Right lobe of liver (tissue), 6 donors: ENCODE measurements at regions not wholly inside any gene's neighbourhood (a gene's known extent, or its start where the extent isn't known, plus 50 kb on each side); places are given as distances from the start of the nearest gene placed in this dataset.
A peak's percentile ranks its signal among the peaks of the same experiment; 100 is the strongest.

Experiments used
- ATAC-seq, 4 donors: fragments of 200-7000 bp; cut with Tn5 transposase; one replicate each; pipeline ENCODE4 v1.9.1; 2020; ENCODE audit warnings: mild to moderate bottlenecking in 4 of 4, moderate library complexity in 4 of 4
- DNase-seq, 3 donors: peaks; one replicate each; pipeline ENCODE4 v3.0.0-alpha.2; 2020
- H3K27ac ChIP-seq, 3 donors: fragments of 200-600 bp; one replicate each; pipeline ENCODE4 v1.8.0; 2022
- H3K27me3 ChIP-seq, 2 donors: fragments of 200-600 bp; one replicate each; pipeline ENCODE4 v1.8.0; 2022
- H3K36me3 ChIP-seq, 4 donors: fragments of 200-600 bp; sonication (generic) in 1 of 4; one replicate each; pipeline versions ENCODE4 v1.5.1 to v1.8.0; 2017 to 2022; ENCODE audit warnings: control low read depth in 1 of 4
- H3K4me1 ChIP-seq, 4 donors: fragments of 200-600 bp; sonication (generic) in 1 of 4; one replicate each; pipeline versions ENCODE4 v1.5.1 to v1.8.0; 2017 to 2022; ENCODE audit warnings: control low read depth in 1 of 4
- H3K4me3 ChIP-seq, 3 donors: fragments of 200-600 bp; one replicate each; pipeline ENCODE4 v1.8.0; 2022
- H3K9me3 ChIP-seq, 4 donors: fragments of 200-600 bp; sonication (generic) in 1 of 4; one replicate each; pipeline versions ENCODE4 v1.5.1 to v1.8.0; 2017 to 2022; ENCODE audit warnings: control low read depth in 1 of 4
- CTCF ChIP-seq, 4 donors: fragments of 200-600 bp in 3 of 4; fragments of 450-650 bp in 1 of 4; IDR thresholded peaks; one replicate each; pipeline versions ENCODE4 v1.5.1 to v1.8.0; 2016 to 2022; ENCODE audit warnings: antibody characterized with exemption in 4 of 4, mild to moderate bottlenecking in 2 of 4
- POLR2A ChIP-seq: fragments of 450-650 bp; IDR thresholded peaks from one replicate; pipeline ENCODE4 v1.6.1; 2017; ENCODE audit warnings: antibody characterized with exemption, mild to moderate bottlenecking
- WGBS: methylation state at CpG from one replicate; pipeline ENCODE4 v1.1.6; 2018; ENCODE audit warnings: low coverage, low lambda C conversion rate; ENCODE audit not compliant: insufficient coverage; ENCODE audit errors: missing lambda C conversion rate; 5-methylcytosine and 5-hydroxymethylcytosine counted together
- intact Hi-C, 2 donors: fragments of 100-400 bp; cut with DNase I; formaldehyde crosslinking; loops; one replicate each; pipeline versions ENCODE4 v1.11.2 to v1.14.1; 2022
- donor health status: DM: no; HTN: yes; CAD: no.
- donor health status: DM: no; HTN: no; CAD: no.
- donor health status: DM: no; HTN: no; CAD: no.
- donor health status: DM: no; HTN: yes; CAD: no.
- donor health status: DM: no; HTN: yes; CAD: no.

- no peak overlapping the region for H3K4me3 ChIP-seq
- intact Hi-C loops, result no loop called here
- ATAC-seq (no peak), DNase-seq (no peak)
- no peaks in the 10 kb centered on the region for H3K36me3 ChIP-seq
- no peaks in the 10 kb centered on the region for H3K4me1 ChIP-seq
- 50% methylated on average over 3 of the region's 3 CpGs for WGBS
- no peak for TF ChIP-seq POLR2A
- no peak for TF ChIP-seq CTCF (IDR thresholded peaks at IDR 0.05)
- no peaks in the 10 kb centered on the region for H3K9me3 ChIP-seq
- no peak overlapping the region for H3K27ac ChIP-seq
- no peaks in the 10 kb centered on the region for H3K27me3 ChIP-seq
Measured at GRCh38 chr5:159398936-159399335, 68.6 kb upstream of the IL12B start.

DNA sequence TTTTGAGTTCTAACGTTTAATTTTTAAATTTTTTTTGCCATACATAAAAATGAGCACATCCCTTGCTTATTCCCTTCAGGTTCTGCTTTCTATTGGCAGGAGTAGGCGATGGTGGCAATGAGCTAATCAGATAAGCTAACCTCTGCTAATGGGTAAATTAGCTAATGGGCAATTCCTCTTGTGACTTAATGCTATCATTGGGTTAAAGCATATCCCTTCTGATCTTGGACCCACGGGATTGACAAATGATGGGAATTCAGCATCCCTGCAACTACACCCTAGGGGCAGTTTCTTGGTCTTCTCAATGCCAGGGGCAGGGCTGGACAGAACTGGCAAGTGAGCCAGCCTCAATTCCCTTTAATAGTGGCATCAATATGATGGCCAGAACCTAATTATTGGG lies 70.2 kb upstream of the IL12B start:
- ATAC-seq (no peak), DNase-seq (no peak)
- Histone ChIP-seq H3K27me3 (no peaks in the 10 kb centered on the region), H3K27ac (no peak overlapping the region), H3K4me3 (no peak overlapping the region), H3K9me3 (no peaks in the 10 kb centered on the region), H3K36me3 (no peaks in the 10 kb centered on the region), H3K4me1 (no peaks in the 10 kb centered on the region)
- TF ChIP-seq POLR2A (no peak), CTCF (IDR thresholded peaks at IDR 0.05) (no peak)
- intact Hi-C loops, result no loop called here
- WGBS, result 44% methylated on average over 3 of the region's 3 CpGs

GRCh38 chr5:159402311-159402710 lies 72.0 kb upstream of the IL12B start:
- intact Hi-C loops, result no loop called here
- no peak overlapping the region for H3K4me3 ChIP-seq
- no peaks in the 10 kb centered on the region for H3K9me3 ChIP-seq
- peak in 1 of 3 donors; percentile 22 for DNase-seq
- H3K27ac ChIP-seq, result no peak overlapping the region
- WGBS, result no CpG with 5 or more reads among the region's 1 CpG
- no peaks in the 10 kb centered on the region for H3K36me3 ChIP-seq
- TF ChIP-seq CTCF (IDR thresholded peaks at IDR 0.05), result no peak
- TF ChIP-seq POLR2A, result no peak
- no peaks in the 10 kb centered on the region for H3K4me1 ChIP-seq
- no peaks in the 10 kb centered on the region for H3K27me3 ChIP-seq
- ATAC-seq, result peak in 1 of 4 donors; percentile 33

DNA sequence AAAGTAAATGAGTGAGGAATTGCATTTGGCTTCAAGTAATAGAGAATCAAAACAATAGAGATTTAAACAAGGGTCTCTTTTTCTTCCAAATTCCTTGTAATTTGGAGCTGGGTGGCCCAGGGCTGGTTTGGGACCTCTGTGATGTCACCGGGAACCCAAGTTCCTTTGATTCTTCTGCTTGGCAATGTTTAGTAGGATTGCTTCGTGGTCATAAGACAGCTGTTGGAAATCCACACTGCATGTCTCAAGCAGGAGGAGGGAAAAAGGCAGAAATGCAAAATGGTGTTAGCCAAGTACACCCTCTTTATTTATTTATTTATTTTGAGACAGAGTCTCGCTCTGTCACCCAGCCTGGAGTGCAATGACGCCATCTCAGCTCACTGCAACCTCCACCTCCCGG lies 72.6 kb upstream of the IL12B start:
- no peak overlapping the region for H3K27ac ChIP-seq
- ATAC-seq, result no peak
- TF ChIP-seq CTCF (IDR thresholded peaks at IDR 0.05) (no peak), POLR2A (no peak)
- intact Hi-C loops, result no loop called here
- no peaks in the 10 kb centered on the region for H3K36me3 ChIP-seq
- no peaks in the 10 kb centered on the region for H3K27me3 ChIP-seq
- 76% methylated on average over 5 of the region's 5 CpGs for WGBS
- H3K9me3 ChIP-seq, result no peaks in the 10 kb centered on the region
- no peak overlapping the region for H3K4me3 ChIP-seq
- DNase-seq, result no peak
- H3K4me1 ChIP-seq, result no peaks in the 10 kb centered on the region
